Hematopoietic multipotent progenitor cell treated with erythropoietin and hydrocortisone succinate and interleukin-3 and kit ligand, for 8 days (in vitro differentiated cells): ENCODE measurements at regions not wholly inside any gene's neighbourhood (a gene's known extent, or its start where the extent isn't known, plus 50 kb on each side); places are given as distances from the start of the nearest gene placed in this dataset.
"Not testable (repeated sequence)": the region's sequence is repeated elsewhere in the genome, so short reads cannot be mapped to it uniquely, and the experiment has no call there.

ENCODE experiments used
- DNase-seq: peaks from one replicate; pipeline ENCODE4 v3.0.0-alpha.2; 2015

- DNase-seq = no peak
Observed at GRCh38 chrX:121479406-121479805, 432.0 kb downstream of the GLUD2 start.

DNA sequence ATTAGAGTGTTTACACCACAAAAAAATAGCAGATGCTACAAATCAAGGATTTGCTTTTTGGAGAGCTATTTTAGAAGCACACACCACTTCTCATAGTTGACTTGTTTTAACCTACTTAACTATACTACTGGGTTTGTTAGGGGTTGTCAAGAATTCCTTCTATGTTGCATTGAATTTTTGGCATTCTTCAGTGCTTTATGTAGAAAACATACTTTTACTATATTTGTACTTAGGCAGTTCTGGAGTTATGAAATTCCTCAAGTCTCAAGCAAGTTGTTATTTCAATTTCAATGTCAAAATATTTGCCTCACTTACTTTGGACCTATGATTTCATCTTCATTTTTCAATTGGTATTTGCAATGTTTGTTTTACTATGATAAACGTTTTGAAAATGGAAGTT lies 449.6 kb downstream of the GLUD2 start:
- no peak for DNase-seq

- DNase-seq = no peak
Observed at GRCh38 chrX:121504153-121504552, 456.7 kb downstream of the GLUD2 start.

DNA sequence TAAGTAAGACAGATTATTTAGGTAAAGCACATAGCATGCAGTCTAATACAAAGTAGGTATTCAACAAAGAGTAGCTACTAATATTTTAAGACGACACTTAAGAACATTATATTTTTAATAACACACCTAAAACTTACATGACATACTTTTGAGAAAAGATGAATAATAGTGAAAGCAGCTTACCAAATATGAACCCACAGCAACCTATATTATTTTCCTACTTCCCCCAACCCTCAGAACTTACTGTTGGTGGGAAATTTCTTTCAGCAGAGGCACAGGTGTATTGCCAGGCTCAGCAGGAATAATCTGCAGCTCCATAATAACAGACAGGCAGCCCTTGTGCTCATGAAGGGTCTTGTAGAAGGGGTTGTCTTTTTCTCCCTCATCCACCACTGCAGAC lies 498.9 kb downstream of the GLUD2 start:
- DNase-seq = no peak

DNA sequence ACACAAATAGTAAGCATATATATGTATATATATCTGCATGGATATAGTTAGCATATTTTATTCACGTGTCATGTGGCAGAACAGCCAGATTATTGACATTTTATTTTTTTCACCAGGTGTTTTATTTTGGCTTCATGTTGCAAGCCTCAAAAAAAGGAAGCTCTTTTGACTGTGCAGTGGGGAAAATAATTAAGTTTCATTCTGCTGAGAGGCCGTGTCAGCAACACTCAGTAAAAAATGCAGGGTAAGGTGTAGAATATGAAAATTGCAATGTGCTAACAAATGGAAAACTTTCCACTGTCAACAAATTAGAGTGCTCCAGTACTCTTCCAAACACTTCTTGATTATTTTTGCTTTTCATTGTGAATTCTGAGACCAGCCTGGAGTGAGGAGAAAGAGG lies 511.5 kb downstream of the GLUD2 start:
- DNase-seq = no peak

DNA sequence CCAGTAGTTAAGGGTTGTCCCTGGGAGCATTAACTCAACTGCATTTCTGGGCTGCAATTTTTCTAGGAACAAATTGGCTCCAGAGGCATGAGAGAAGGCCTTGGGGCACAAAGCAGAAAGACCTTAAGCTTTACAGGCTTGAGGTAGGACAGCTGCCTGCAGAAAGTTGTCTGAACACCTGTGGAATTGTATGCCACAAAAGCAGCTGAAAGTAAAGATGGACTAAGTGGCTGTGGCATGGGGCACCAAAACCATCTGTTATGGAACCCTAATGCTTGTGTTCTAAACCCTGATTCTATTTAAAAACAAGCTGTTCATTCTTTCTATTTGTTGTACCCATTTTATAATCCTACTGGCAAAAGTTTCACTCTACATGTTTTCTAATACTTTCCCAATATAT lies 515.2 kb downstream of the GLUD2 start:
- no peak for DNase-seq

GRCh38 chrX:121569609-121570008 lies 522.2 kb downstream of the GLUD2 start:
- DNase-seq = no peak

- no peak for DNase-seq
Observed at GRCh38 chrX:121570072-121570841, 522.8 kb downstream of the GLUD2 start.

GRCh38 chrX:121571333-121571732 lies 523.9 kb downstream of the GLUD2 start:
- DNase-seq = no peak

GRCh38 chrX:121574384-121574783 lies 527.0 kb downstream of the GLUD2 start:
- not testable (repeated sequence) for DNase-seq

- peak; percentile 9 for DNase-seq
Observed at GRCh38 chrX:121579016-121579760, 531.8 kb downstream of the GLUD2 start.

DNA sequence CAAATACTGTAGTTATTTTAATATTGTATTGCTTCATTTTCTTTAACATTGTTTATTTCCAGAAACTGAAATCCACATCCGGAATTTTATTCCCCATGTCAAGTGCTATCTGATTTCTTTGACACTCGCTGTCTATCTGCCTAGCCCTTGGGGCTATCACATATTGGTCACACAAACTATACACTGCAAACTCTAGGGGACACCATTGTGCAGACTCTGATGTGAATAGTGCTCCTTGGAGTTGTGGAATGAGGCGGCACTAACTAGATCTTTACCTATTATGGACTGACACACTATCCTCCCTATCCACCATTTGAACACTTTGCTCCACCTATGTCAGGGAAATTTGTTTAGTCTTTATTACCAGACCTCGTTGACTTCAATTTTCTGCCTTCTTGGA lies 534.5 kb downstream of the GLUD2 start:
- DNase-seq = no peak

DNA sequence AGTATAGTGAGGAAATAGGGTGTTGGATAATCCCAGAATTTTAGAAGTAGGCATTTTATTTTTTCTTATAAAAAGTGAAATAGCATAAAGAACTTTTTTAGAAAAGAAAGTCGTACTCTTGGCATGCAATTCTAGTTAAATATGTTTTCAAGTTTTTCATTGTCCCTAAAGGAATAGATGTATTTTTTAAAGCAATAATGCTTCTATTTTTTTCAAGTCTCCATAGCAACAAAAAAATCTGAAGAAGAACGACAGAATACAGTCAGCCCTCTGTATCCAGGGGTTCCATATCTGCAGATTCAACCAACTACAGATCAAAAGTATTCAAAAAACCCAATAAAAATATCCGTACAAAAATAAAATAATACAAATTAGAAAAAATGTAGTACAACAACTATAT lies 538.2 kb downstream of the GLUD2 start:
- DNase-seq = no peak

DNA sequence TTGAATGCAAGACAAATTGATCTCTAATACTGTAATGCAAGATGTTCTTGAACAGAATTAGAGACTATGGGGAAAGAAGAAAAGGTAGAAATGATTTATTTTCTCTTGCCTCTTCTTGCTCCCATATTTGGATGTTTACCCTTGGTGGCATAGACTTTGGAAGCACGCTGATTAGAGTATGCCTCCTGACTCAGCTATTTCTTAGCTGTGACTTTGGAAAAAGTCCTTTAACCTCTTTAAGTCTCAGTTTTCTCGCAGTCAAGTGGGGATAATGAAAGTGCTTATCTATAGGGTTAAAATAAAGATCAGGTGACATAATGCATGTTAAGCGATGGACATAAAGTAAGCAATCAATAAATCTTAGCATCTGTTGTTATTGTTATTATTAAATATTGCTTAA lies 545.5 kb downstream of the GLUD2 start:
- no peak for DNase-seq

GRCh38 chrX:121598356-121598755 lies 550.9 kb downstream of the GLUD2 start:
- no peak for DNase-seq

DNA sequence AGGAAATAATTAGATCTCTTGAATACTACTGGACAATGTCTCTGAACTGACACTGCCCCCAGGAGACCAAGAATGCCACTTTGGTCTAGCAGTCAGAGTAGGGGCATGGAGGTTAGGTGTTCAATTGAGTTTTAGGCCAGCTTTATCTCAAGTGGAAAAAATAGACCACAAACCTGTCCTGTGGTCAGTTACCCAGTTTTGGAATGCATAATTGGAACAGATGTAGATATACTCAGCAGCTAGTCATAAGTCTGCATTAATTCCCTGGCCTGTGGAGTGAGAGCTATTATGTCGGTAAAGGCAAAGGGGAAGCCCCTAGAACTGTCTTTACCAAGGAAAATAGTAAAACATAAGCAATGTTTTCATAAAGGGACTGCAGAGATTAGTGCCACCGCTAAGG lies 587.7 kb downstream of the GLUD2 start:
- DNase-seq = no peak

- no peak for DNase-seq
Observed at GRCh38 chrX:121639781-121640180, 592.4 kb downstream of the GLUD2 start.

- DNase-seq = no peak
Observed at GRCh38 chrX:121641560-121641959, 594.1 kb downstream of the GLUD2 start.

DNA sequence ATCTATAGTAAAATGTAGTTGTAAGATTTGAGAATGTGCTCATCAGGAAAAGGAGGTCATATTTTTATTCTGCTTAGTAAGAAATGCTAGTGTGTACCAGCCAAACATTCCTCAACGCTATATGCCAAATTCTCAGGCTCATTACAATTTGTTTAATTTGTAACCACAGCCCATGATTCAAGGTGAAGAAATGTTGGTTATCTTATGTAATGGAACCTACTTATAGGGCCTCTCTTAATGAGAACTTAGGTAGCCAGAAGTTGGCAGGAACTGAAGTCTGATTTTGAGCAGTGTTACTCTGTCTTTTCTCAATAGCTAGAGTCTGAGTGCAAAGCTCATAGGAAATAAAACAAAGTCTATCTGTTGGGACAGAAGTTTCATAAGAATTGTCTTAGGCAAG lies 595.0 kb downstream of the GLUD2 start:
- DNase-seq = no peak

DNA sequence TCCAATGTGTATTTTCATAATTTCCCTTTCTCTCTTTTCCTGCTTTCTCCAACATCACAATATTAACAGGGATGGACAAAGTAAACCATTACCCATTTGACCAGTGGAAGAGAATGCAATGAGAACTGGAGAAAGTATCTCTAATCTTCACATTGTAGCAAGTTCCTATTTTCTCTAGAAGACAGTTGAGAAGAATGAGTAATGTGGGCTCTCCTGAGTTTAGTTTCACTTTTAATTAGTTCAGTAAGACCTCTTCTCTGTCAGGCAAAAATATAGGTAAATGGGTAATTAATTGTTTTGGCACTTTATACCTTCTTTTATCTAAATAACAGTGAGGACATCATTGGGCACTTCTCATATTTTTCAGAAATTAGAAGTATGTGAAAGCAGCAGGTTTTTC lies 602.0 kb downstream of the GLUD2 start:
- no peak for DNase-seq

GRCh38 chrX:121655276-121655675 lies 607.9 kb downstream of the GLUD2 start:
- no peak for DNase-seq

DNA sequence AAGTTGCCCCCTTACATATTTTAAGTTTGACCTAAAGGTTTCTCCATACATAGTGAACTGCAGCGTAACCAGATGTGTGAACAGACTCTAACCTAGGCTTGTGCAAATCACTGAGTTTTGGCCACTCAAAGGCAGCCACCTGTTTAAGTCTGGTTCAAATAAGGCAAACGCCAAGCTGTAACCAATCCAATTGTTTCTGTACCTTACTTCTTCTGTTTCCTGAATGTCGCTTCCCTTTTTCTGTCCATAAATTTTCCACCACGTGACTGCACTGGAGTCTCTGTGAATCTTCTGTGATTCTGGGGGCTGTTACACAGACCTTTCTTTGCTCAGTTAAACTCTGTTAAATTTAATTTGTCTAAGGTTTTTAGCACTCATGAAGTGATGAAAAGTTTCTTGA lies 618.8 kb downstream of the GLUD2 start:
- no peak for DNase-seq

DNA sequence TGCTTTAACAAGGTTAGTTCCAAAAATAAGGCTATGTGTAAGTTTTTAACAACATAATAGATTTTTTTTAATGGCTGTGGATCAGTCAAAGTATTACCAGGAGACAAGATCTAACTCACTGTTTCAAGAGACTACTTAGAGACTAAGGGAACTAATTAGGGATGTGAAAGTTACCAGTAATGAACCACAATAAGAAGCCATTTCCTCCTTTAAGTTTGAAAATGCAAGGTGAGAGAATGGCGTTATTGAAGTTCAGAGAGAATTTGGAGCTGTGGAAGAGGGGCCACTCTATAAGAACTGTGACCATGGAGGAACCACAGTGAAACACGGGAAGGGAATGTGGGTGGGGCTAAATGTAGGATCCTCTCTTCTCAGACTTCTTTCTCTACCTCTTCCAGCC lies 624.2 kb downstream of the GLUD2 start:
- DNase-seq = no peak

GRCh38 chrX:121709236-121709635 lies 661.8 kb downstream of the GLUD2 start:
- not testable (repeated sequence) for DNase-seq

DNA sequence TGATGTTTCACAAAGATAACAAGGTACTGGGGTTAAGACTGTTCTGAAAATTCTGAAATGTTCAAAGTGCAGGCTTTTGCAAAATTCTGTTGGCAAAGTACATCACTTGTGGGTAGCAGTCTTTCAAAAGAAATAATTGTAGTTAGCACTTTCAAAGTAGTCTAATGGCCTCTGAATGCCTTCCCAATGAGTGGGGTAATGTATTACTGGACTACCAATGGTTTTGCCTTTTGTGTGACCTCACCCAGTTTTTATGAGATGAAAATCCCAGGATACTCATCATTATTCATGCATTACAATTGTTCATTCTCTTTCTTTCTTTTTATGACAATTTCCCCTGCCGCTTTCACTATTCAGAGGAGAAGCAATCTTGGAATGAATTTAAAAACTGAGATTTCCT lies 686.1 kb downstream of the GLUD2 start:
- DNase-seq = no peak
